Mucosa of descending colon (tissue), 3 donors: ENCODE measurements at regions not wholly inside any gene's neighbourhood (a gene's known extent, or its start where the extent isn't known, plus 50 kb on each side); places are given as distances from the start of the nearest gene placed in this dataset.

Experiments
- ATAC-seq: fragments of 200-7000 bp; cut with Tn5 transposase; one replicate; pipeline ENCODE4 v1.9.1; 2020; ENCODE audit warnings: mild to moderate bottlenecking, moderate library complexity
- DNase-seq, 3 donors: peaks; one replicate each; pipeline ENCODE4 v3.0.0-alpha.2; 2020
- H3K36me3 ChIP-seq: fragments of 200-600 bp; one replicate; pipeline ENCODE4 v1.8.0; 2021; ENCODE audit warnings: low read depth, mild to moderate bottlenecking
- H3K4me1 ChIP-seq: fragments of 200-600 bp; one replicate; pipeline ENCODE4 v1.8.0; 2021; ENCODE audit warnings: low read depth, mild to moderate bottlenecking
- H3K4me3 ChIP-seq: fragments of 200-600 bp; one replicate; pipeline ENCODE4 v1.8.0; 2021; ENCODE audit warnings: mild to moderate bottlenecking
- H3K9me3 ChIP-seq: fragments of 200-600 bp; one replicate; pipeline ENCODE4 v1.8.0; 2021; ENCODE audit warnings: mild to moderate bottlenecking
- intact Hi-C, 2 donors: fragments of 100-400 bp; cut with DNase I in 1 of 2; cut with micrococcal nuclease in 1 of 2; formaldehyde crosslinking; loops; one replicate each; pipeline versions ENCODE4 v1.11.0 to v1.11.1; 2022; cut with DNase I, micrococcal nuclease
- TF ChIP-seq, protein P1 (sequence below): fragments of 200-600 bp; IDR thresholded peaks from one replicate; pipeline ENCODE4 v1.8.0; 2022; ENCODE audit warnings: antibody characterized with exemption, mild to moderate bottlenecking
- donor health status: DM: no; HTN: no; CAD: no; lungs with moderate emphysema.
- donor health status: DM: no; HTN: no; CAD: no.
- donor health status: DM: no; HTN: yes; CAD: no.

DNA sequence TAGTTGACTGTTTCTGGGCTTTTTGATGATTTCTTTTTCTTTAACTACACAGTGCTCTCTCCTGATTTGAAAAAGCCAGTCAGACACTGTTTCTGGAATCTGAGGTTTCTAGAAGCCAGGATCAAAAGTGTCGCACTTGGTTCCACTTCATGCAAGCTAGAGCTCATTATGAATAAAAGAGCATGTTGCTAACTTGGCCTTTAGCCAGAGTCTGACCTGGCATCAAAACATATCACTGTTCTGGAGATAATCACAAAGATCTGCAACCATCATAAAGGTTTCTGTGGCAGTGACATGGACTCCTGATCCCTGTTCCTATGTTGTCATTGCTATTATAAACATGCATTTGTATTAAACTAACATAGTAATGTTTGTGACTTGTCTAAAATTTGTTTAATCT is 76.1 kb upstream of the MAPRE2 start:
- DNase-seq: peak in 1 of 3 donors; percentile 33

GRCh38 chr18:34965566-34965965 is 75.6 kb upstream of the MAPRE2 start:
- no peaks in the 10 kb centered on the region for H3K36me3 ChIP-seq
- intact Hi-C loops: no loop called here

More for the DNA sequence above, 76.1 kb upstream of the MAPRE2 start:
- TF ChIP-seq, protein P1, sequence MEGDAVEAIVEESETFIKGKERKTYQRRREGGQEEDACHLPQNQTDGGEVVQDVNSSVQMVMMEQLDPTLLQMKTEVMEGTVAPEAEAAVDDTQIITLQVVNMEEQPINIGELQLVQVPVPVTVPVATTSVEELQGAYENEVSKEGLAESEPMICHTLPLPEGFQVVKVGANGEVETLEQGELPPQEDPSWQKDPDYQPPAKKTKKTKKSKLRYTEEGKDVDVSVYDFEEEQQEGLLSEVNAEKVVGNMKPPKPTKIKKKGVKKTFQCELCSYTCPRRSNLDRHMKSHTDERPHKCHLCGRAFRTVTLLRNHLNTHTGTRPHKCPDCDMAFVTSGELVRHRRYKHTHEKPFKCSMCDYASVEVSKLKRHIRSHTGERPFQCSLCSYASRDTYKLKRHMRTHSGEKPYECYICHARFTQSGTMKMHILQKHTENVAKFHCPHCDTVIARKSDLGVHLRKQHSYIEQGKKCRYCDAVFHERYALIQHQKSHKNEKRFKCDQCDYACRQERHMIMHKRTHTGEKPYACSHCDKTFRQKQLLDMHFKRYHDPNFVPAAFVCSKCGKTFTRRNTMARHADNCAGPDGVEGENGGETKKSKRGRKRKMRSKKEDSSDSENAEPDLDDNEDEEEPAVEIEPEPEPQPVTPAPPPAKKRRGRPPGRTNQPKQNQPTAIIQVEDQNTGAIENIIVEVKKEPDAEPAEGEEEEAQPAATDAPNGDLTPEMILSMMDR: no peak
- ATAC-seq: peak; percentile 37
- Histone ChIP-seq H3K36me3 (no peaks in the 10 kb centered on the region), H3K9me3 (no peaks in the 10 kb centered on the region), H3K4me3 (no peak overlapping the region), H3K4me1 (no peaks in the 10 kb centered on the region)
- intact Hi-C loops: no loop called here

DNA sequence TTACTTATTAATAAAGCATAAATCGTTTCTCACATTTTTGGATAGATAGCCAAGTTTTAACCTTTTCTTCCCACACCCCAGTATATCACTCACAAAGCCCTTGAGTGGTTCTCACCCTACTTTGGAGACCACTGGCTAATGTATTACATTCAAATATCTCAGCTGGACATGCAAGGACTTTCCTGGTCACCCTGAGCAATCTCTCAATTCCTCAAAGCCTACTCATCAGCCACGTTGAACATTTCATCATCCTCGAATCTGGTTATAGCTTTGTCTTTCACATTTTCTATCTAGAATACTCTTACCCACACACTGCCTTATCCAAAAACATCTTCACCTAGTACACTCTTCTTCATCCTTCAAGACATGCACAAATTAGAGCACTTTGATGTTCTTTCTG is 71.1 kb upstream of the MAPRE2 start:
- Histone ChIP-seq H3K4me3 (no peak overlapping the region), H3K9me3 (no peaks in the 10 kb centered on the region), H3K4me1 (no peaks in the 10 kb centered on the region), H3K36me3 (no peaks in the 10 kb centered on the region)
- intact Hi-C loops: no loop called here
- TF ChIP-seq, protein P1: no peak
- ATAC-seq (no peak), DNase-seq (no peak)

More at GRCh38 chr18:34965566-34965965, 75.6 kb upstream of the MAPRE2 start:
- TF ChIP-seq, protein P1: no peak
- no peak for ATAC-seq
- DNase-seq: no peak
- H3K9me3 ChIP-seq: no peaks in the 10 kb centered on the region
- H3K4me1 ChIP-seq: no peaks in the 10 kb centered on the region
- H3K4me3 ChIP-seq: no peak overlapping the region

DNA sequence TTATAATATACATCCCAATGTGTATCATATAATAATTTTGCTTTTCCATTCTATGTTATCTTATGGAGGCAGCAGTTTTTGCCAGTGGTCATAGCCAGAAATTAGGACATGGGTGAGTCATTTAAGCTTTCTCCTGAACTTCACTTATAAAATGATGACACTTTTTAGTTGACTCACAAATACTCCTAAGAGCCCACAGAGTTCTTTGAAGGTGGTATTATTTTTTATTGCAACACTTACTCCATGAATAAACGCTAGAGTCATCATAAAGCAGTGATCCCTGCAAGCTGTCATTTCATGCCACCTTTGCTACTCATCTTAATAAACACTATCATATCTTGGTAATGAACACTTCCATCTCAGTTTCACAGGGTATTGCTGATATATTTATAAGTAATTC is 69.9 kb upstream of the MAPRE2 start:
- intact Hi-C loops: no loop called here
- no peak overlapping the region for H3K4me3 ChIP-seq
- no peak for DNase-seq
- H3K36me3 ChIP-seq: no peaks in the 10 kb centered on the region
- TF ChIP-seq, protein P1: no peak
- ATAC-seq: no peak
- H3K4me1 ChIP-seq: no peaks in the 10 kb centered on the region
- no peaks in the 10 kb centered on the region for H3K9me3 ChIP-seq

GRCh38 chr18:34972765-34973414 is 68.3 kb upstream of the MAPRE2 start:
- TF ChIP-seq, protein P1: no peak
- DNase-seq (no peak), ATAC-seq (no peak)
- H3K36me3 ChIP-seq: no peaks in the 10 kb centered on the region
- H3K4me1 ChIP-seq: no peaks in the 10 kb centered on the region
- H3K9me3 ChIP-seq: no peaks in the 10 kb centered on the region
- intact Hi-C loops: no loop called here
- no peak overlapping the region for H3K4me3 ChIP-seq

- ATAC-seq (no peak), DNase-seq (no peak)
- peaks cover 16% of the 10 kb centered on the region for H3K4me1 ChIP-seq
- no peaks in the 10 kb centered on the region for H3K36me3 ChIP-seq
- no peaks in the 10 kb centered on the region for H3K9me3 ChIP-seq
- TF ChIP-seq, protein P1: no peak
- intact Hi-C loops: no loop called here
- no peak overlapping the region for H3K4me3 ChIP-seq
Measured at GRCh38 chr18:34976123-34976522, 65.1 kb upstream of the MAPRE2 start.
